Activated CD8-positive, alpha-beta T cell treated with anti-CD3 and anti-CD28 coated beads for 36 hours (primary cell): ENCODE measurements at regions not wholly inside any gene's neighbourhood (a gene's known extent, or its start where the extent isn't known, plus 50 kb on each side); places are given as distances from the start of the nearest gene placed in this dataset.

ENCODE experiments used
- ATAC-seq: fragments of 200-7000 bp; cut with Tn5 transposase; one replicate; pipeline ENCODE4 v1.10.0; 2021; ENCODE audit warnings: mild to moderate bottlenecking, moderate library complexity
- CTCF ChIA-PET: fragments of 350-600 bp; sonication (Branson Sonifier 250); formaldehyde crosslinking; loops from one replicate; lab custom pipeline; 2021; ENCODE audit warnings: antibody characterized with exemption; lab: Charles Lee
- POLR2A ChIA-PET: fragments of 350-600 bp; sonication (Branson Sonifier 250); formaldehyde crosslinking; loops from one replicate; lab custom pipeline; 2021; ENCODE audit warnings: antibody characterized with exemption; lab: Charles Lee
- DNase-seq: peaks from one replicate; pipeline ENCODE4 v3.0.0-alpha.2; 2020
- H3K27ac Mint-ChIP-seq: one replicate; pipeline ENCODE4 v1.8.0; 2021; ENCODE audit warnings: mild to moderate bottlenecking, mixed read lengths
- H3K27me3 Mint-ChIP-seq: one replicate; pipeline ENCODE4 v1.8.0; 2021; ENCODE audit warnings: mixed read lengths
- H3K36me3 Mint-ChIP-seq: one replicate; pipeline ENCODE4 v1.8.0; 2021; ENCODE audit warnings: low read depth, mixed read lengths
- H3K4me1 Mint-ChIP-seq: one replicate; pipeline ENCODE4 v1.8.0; 2021; ENCODE audit warnings: low read depth, mixed read lengths
- H3K4me3 Mint-ChIP-seq: one replicate; pipeline ENCODE4 v1.8.0; 2021; ENCODE audit warnings: mild to moderate bottlenecking, moderate library complexity, mixed read lengths
- H3K9me3 Mint-ChIP-seq: one replicate; pipeline ENCODE4 v1.8.0; 2021; ENCODE audit warnings: mixed read lengths
- CTCF ChIP-seq: fragments of 200-600 bp; IDR thresholded peaks from one replicate; pipeline ENCODE4 v1.8.0; 2022; ENCODE audit warnings: antibody characterized with exemption, mild to moderate bottlenecking
- intact Hi-C: fragments of 100-400 bp; cut with micrococcal nuclease; formaldehyde crosslinking; loops from one replicate; pipeline ENCODE4 v1.10.0; 2022

GRCh38 chr17:17413215-17413792 is 63.5 kb upstream of the MED9 start:
- Mint-ChIP-seq H3K36me3 (no peaks in the 10 kb centered on the region), H3K9me3 (no peaks in the 10 kb centered on the region), H3K4me1 (peaks cover 33% of the 10 kb centered on the region), H3K27ac (no peak overlapping the region), H3K4me3 (no peak overlapping the region), H3K27me3 (peaks cover 1% of the 10 kb centered on the region)
- POLR2A ChIA-PET: no interaction called here
- CTCF ChIA-PET: interaction anchor here (1.6 to 1.9 kb wide), 2 partner anchors 10 to 11 kb away, joined by 3 to 7 read pairs; no protein-coding TSS in a partner anchor
- no peak for TF ChIP-seq CTCF
- intact Hi-C loops: no loop called here
- no peak for DNase-seq
- ATAC-seq: no peak

GRCh38 chr17:17413821-17414220 is 63.0 kb upstream of the MED9 start:
- no peak overlapping the region for H3K4me3 Mint-ChIP-seq
- H3K27me3 Mint-ChIP-seq: peaks cover 1% of the 10 kb centered on the region
- CTCF ChIA-PET: interaction anchor here (1.9 kb wide), 1 partner anchor 9 kb away, joined by 7 read pairs; no protein-coding TSS in a partner anchor
- no peak overlapping the region for H3K27ac Mint-ChIP-seq
- DNase-seq (no peak), ATAC-seq (no peak)
- POLR2A ChIA-PET: interaction anchor here (0.7 kb wide), 1 partner anchor 54 kb away, joined by 3 read pairs; no protein-coding TSS in a partner anchor
- no peak for TF ChIP-seq CTCF
- intact Hi-C loops: no loop called here
- peaks cover 28% of the 10 kb centered on the region for H3K4me1 Mint-ChIP-seq
- no peaks in the 10 kb centered on the region for H3K36me3 Mint-ChIP-seq
- no peaks in the 10 kb centered on the region for H3K9me3 Mint-ChIP-seq

GRCh38 chr17:17414341-17414805 is 62.4 kb upstream of the MED9 start:
- no peak for DNase-seq
- CTCF ChIA-PET: interaction anchor here (1.9 kb wide), 1 partner anchor 9 kb away, joined by 7 read pairs; no protein-coding TSS in a partner anchor
- ATAC-seq: no peak
- intact Hi-C loops: no loop called here
- no peak for TF ChIP-seq CTCF
- Mint-ChIP-seq H3K36me3 (no peaks in the 10 kb centered on the region), H3K4me3 (no peak overlapping the region), H3K27ac (no peak overlapping the region), H3K27me3 (peaks cover 1% of the 10 kb centered on the region), H3K9me3 (no peaks in the 10 kb centered on the region), H3K4me1 (peaks cover 25% of the 10 kb centered on the region)
- POLR2A ChIA-PET: interaction anchor here (0.7 to 2.8 kb wide), 2 partner anchors 23 to 53 kb away, joined by 3 to 8 read pairs; no protein-coding TSS in a partner anchor

- ATAC-seq (no peak), DNase-seq (no peak)
- ChIA-PET POLR2A (interaction anchor here (2.8 kb wide), 1 partner anchor 23 kb away, joined by 8 read pairs; no protein-coding TSS in a partner anchor), CTCF (no interaction called here)
- peaks cover 1% of the 10 kb centered on the region for H3K27me3 Mint-ChIP-seq
- no peaks in the 10 kb centered on the region for H3K9me3 Mint-ChIP-seq
- peaks cover 21% of the 10 kb centered on the region for H3K4me1 Mint-ChIP-seq
- H3K27ac Mint-ChIP-seq: no peak overlapping the region
- no peak overlapping the region for H3K4me3 Mint-ChIP-seq
- H3K36me3 Mint-ChIP-seq: no peaks in the 10 kb centered on the region
- TF ChIP-seq CTCF: no peak
- intact Hi-C loops: no loop called here
These were observed 61.8 kb upstream of the MED9 start for GRCh38 chr17:17415006-17415405.

- H3K4me1 Mint-ChIP-seq: peaks cover 21% of the 10 kb centered on the region
- peaks cover 1% of the 10 kb centered on the region for H3K27me3 Mint-ChIP-seq
- no peaks in the 10 kb centered on the region for H3K9me3 Mint-ChIP-seq
- DNase-seq (peak; percentile 51), ATAC-seq (peak; percentile 78)
- CTCF ChIA-PET: interaction anchor here (1.2 to 1.8 kb wide), 2 partner anchors 61 to 81 kb away, joined by 4 to 6 read pairs; partner anchors contain the start of gene RASD1
- no peak overlapping the region for H3K4me3 Mint-ChIP-seq
- intact Hi-C loops: no loop called here
- POLR2A ChIA-PET: interaction anchor here (2.8 kb wide), 1 partner anchor 24 kb away, joined by 8 read pairs; no protein-coding TSS in a partner anchor
- peak overlapping the region; percentile 78 for H3K27ac Mint-ChIP-seq
- no peak for TF ChIP-seq CTCF
- H3K36me3 Mint-ChIP-seq: no peaks in the 10 kb centered on the region
These were observed 60.8 kb upstream of the MED9 start for GRCh38 chr17:17416007-17416399.
